GM19239 (cell line): ENCODE measurements at regions not wholly inside any gene's neighbourhood (a gene's known extent, or its start where the extent isn't known, plus 50 kb on each side); places are given as distances from the start of the nearest gene placed in this dataset.

Source experiments
- DNase-seq: peaks from one replicate; pipeline ENCODE4 v3.0.0; 2011; ENCODE audit warnings: low spot score; ENCODE audit not compliant: insufficient read length
- FAIRE-seq: peaks from 2 replicates; lab custom pipeline; 2011; peaks lifted over from hg19 to GRCh38; lab: Jason Lieb, UNC

DNA sequence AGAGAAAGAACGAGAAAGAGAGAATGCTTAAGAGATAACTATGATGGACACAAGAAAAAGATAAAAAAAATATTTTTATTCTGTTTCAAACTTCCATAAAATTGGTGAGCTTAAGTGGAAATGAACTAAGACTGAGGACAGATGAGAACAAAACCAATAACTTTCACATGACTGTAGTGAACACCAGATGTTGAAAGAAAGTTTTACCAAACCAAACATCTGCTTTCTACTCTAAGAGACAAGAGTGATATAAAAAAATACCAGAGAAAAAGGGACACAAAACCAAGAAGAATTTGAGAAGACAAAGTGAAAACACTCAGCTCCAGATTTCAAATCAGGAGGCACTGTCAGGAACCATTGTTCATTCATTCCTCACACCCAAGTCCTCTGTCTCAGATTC, 147.9 kb downstream of the IMPG2 start:
- DNase-seq (no peak), FAIRE-seq (no peak)

GRCh38 chr3:101171681-101172191, 148.6 kb downstream of the IMPG2 start:
- FAIRE-seq (no peak), DNase-seq (no peak)

DNA sequence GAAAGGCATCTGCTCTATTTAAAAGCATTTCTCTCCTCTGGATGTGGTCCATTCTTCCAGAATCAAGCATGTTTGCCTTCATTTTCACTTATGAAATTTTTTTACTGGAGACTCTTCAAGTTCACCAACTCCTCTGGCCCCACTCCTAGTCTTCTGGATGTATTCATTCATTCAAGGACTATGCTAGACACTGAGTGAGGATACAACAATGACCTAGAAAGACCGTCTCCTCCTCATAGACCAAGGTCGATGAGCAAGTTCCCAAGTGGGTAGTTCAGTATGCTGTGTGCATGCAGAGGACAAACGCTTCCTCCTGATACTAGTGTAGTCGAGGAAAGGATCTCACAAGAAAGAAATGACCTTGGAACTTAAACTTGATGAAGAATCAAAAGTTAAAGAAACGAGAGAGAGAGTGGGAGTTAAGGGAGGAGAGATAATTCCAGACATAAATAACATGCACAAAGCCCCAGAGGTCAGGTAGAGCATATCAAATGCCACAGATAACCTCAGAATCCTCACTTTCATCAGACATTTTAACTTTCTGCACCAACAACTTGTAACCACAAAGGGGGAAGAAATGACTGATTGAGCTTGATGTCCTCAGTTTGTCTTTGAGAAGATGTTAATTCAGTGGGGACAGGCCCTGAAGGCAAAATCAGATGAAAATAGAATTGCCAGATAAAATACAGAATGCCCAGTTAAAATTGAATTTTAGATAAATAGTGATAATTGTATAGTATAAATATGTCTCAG, 149.4 kb downstream of the IMPG2 start:
- DNase-seq, result no peak
- FAIRE-seq, result no peak

GRCh38 chr3:101170062-101170771, 150.2 kb downstream of the IMPG2 start:
- no peak for FAIRE-seq
- DNase-seq, result no peak

DNA sequence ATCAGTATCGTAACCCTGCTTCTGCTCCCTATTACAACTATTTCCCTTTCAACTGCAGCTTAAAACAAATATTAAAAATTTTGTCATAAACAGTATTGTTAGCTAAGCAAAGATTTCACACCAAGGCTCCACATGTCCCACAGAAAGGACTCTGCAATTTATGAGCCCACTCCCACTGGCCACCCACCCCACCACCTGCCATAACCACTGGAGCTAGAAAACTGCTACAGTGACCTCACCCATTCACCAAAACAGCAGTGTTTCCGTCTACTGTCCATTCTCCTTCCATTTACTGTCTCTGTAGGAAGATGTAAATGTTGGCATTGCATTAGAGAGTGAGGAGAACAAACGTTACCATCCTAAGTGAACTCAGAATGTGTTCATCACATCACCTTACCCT, 150.9 kb downstream of the IMPG2 start:
- no peak for DNase-seq
- no peak for FAIRE-seq

DNA sequence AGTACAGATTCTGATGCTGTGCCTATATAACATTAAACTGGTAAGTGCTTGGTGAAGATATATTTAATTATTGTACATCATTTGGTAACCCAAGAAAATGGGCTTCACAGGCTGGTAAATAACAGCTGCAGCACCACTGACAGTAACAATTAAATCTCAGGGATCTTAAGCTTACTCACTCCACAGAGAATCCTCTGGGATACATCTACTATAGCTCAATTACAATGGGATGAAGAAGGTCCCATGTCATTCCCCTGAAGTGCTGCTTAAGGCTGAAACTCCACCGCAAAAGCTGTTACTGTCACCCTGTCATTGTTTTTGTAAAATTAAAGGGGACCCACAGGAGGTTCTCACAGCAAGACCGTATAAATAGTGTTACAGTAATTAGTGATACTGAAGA, 153.0 kb downstream of the IMPG2 start:
- DNase-seq (no peak), FAIRE-seq (no peak)

DNA sequence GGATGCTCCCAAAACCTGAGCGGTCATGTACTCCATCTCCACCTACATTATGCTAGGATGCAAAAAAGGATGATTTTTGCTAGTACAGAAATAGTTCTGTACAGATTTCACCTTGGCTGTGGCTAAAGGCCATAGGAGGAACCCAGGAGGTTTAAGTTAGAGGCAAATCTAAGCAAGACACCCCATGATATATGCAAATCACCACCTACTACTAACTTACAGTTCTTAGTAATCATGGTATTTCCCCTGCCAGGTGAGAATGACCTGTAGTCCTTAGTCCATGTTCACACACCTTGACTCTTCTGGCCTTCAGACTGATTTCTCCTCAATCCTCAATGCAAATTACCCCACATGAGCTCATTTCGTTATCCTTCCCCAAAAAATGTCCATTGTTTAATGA, 154.2 kb downstream of the IMPG2 start:
- no peak for FAIRE-seq
- DNase-seq, result no peak

GRCh38 chr3:101163554-101163953, 156.8 kb downstream of the IMPG2 start:
- DNase-seq (no peak), FAIRE-seq (no peak)

- DNase-seq, result no peak
- FAIRE-seq, result no peak
Measured at GRCh38 chr3:101159478-101159877, 160.9 kb downstream of the IMPG2 start.

DNA sequence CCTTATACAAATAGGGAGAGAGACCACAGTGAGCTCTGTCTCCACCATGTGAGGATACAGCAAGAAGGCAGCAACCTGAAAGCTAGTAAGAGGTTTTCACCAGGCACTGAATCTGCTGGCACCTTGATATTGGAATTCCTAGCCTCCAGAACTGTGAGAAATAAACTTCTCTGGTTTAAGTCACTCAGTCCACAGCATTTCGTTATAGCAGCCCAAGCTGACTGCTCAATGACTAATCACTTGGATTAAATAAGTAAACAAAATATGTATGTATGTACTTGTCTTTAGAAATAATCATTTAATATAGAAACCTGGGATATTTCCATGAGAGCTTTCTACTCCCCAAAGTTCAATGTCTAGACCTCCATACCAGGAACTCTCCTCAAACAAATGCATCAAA, 162.0 kb downstream of the IMPG2 start:
- DNase-seq, result no peak
- FAIRE-seq, result no peak

GRCh38 chr3:101156787-101157345, 163.5 kb downstream of the IMPG2 start:
- FAIRE-seq, result no peak
- DNase-seq, result no peak

DNA sequence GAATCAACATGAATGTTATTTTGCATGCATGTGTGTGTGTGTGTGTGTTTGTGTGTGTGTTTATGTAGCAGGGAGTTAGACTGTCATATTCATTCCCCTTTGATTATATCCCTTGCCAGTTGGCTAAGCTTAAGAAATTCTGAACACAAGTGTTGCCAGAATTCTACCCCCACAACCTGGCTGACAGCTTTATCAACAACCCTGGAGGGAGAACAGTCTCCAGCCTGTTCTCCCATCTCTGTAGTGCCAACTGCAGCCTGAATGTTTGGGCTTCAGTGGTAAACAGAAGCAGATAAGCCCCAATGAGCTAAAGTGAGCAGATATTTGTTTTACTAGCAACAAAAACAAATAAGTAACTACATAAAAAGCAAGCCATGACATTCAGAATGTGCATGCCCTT, 162.6 kb upstream of the ABI3BP start:
- DNase-seq (no peak), FAIRE-seq (no peak)

- no peak for FAIRE-seq
- no peak for DNase-seq
Measured at GRCh38 chr3:101154401-101154800, 161.2 kb upstream of the ABI3BP start.

- DNase-seq, result no peak
- no peak for FAIRE-seq
Measured at GRCh38 chr3:101151286-101151913, 158.2 kb upstream of the ABI3BP start.

GRCh38 chr3:101150504-101150903, 157.3 kb upstream of the ABI3BP start:
- FAIRE-seq, result no peak

DNA sequence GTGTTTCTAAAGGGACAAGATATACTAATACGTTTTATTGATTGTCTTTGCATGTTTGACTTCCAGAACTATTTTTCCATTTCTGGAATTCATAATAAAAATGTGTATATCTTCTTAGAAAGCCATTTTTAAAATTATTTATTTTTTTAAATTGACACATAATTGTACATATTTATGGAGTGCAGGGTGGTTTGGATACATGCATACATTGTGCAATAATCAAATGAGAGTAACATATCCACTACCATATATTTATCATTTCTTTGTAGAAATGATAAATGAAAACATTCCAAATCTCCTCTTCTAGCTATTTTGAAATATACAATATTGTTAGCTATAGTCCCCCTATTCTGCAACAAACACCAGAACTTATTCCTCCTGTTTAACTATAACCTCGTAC, 156.5 kb upstream of the ABI3BP start:
- no peak for DNase-seq
- no peak for FAIRE-seq

More at GRCh38 chr3:101150504-101150903, 157.3 kb upstream of the ABI3BP start:
- DNase-seq, result no peak

- DNase-seq (no peak), FAIRE-seq (no peak)
Measured at GRCh38 chr3:101149251-101149650, 156.0 kb upstream of the ABI3BP start.

GRCh38 chr3:101148001-101148400, 154.8 kb upstream of the ABI3BP start:
- FAIRE-seq (no peak), DNase-seq (no peak)

- no peak for DNase-seq
- FAIRE-seq, result no peak
Measured at GRCh38 chr3:101146946-101147345, 153.7 kb upstream of the ABI3BP start.

DNA sequence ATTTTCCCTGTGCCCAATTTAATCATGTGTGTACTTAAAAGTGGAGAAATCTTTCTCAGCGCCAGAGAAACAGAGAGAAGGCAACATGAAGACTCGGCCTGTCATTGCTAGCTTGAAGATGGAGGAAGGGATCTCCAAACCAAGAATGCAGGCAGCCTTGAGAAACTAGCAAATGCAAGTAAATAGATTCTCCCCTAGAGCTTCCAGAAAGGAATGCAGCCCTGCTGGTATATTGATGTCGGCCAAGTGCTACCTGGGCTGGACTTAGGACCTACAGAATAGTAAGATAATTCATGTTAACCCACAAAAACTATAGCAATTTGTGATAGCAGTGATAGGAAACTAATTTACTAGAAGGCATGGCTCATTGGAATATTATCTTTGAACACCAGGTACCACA, 150.9 kb upstream of the ABI3BP start:
- FAIRE-seq, result no peak
- no peak for DNase-seq

- DNase-seq (no peak), FAIRE-seq (no peak)
Measured at GRCh38 chr3:101143012-101143411, 149.8 kb upstream of the ABI3BP start.
